ENCODE measurements at regions not wholly inside any gene's neighbourhood (a gene's known extent, or its start where the extent isn't known, plus 50 kb on each side); places are given as distances from the start of the nearest gene placed in this dataset.

- H3K36me3 ChIP-seq (ENCODE audit: control insufficient read depth in 4 of 4, insufficient read depth in 4 of 4, low read length in 4 of 4) = no peaks in the 10 kb centered on the region
- ATAC-seq (ENCODE audit: insufficient read depth, low FRiP score) (no peak), DNase-seq (no peak)
- no peak overlapping the region for H3K4me3 ChIP-seq
- peaks cover 0 to 4% (median 0%) of the 10 kb centered on the region in 3 donors for H3K27me3 ChIP-seq (ENCODE audit: control insufficient read depth in 3 of 3, insufficient read depth in 3 of 3, low read length in 2 of 3)
- no peaks in the 10 kb centered on the region for H3K4me1 ChIP-seq (ENCODE audit: control insufficient read depth in 5 of 5, insufficient read depth in 5 of 5, low read length in 5 of 5)
- no peak overlapping the region for H3K27ac ChIP-seq (ENCODE audit: low read depth in 1 of 2, low read length in 1 of 2)
- TF ChIP-seq, protein P1, sequence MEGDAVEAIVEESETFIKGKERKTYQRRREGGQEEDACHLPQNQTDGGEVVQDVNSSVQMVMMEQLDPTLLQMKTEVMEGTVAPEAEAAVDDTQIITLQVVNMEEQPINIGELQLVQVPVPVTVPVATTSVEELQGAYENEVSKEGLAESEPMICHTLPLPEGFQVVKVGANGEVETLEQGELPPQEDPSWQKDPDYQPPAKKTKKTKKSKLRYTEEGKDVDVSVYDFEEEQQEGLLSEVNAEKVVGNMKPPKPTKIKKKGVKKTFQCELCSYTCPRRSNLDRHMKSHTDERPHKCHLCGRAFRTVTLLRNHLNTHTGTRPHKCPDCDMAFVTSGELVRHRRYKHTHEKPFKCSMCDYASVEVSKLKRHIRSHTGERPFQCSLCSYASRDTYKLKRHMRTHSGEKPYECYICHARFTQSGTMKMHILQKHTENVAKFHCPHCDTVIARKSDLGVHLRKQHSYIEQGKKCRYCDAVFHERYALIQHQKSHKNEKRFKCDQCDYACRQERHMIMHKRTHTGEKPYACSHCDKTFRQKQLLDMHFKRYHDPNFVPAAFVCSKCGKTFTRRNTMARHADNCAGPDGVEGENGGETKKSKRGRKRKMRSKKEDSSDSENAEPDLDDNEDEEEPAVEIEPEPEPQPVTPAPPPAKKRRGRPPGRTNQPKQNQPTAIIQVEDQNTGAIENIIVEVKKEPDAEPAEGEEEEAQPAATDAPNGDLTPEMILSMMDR (IDR thresholded peaks at IDR 0.05; ENCODE audit: control extremely low read depth, extremely low read depth) = no peak
- no peak overlapping the region for H3K9ac ChIP-seq (ENCODE audit: insufficient read depth in 1 of 2, low read length in 2 of 2)
- H3K9me3 ChIP-seq (ENCODE audit: control insufficient read depth in 4 of 4, insufficient read depth in 3 of 4, low read length in 3 of 4) = no peaks in the 10 kb centered on the region
- 67 to 78% methylated on average over 3 of the region's 3 CpGs for WGBS, 2 donors
Observed at GRCh38 chr6:40331545-40331944, 255.6 kb downstream of the LRFN2 start.

DNA sequence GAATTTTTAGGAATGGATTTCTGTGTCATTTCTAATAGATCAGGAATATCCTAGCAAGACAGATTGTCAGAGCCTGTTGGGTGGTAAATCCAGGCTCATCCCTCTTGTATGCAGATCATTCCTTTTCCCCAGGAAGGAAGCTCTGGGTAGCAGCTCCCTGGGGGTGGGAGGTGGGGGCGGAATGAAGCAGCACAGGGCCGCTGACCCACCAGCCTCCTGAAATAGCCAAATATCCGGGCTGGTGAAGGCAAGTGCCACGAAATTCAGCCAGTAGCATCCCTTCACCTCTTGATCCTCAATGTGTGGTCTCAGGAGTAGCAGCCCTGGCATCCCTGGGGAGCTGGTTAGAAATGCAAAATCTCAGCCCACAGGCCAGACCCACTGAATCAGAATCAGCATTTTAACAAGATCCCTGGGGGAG is 256.9 kb downstream of the LRFN2 start:
- TF ChIP-seq, protein P1 (IDR thresholded peaks at IDR 0.05; ENCODE audit: control extremely low read depth, extremely low read depth) = no peak
- Histone ChIP-seq H3K27me3 (ENCODE audit: control insufficient read depth in 3 of 3, insufficient read depth in 3 of 3, low read length in 2 of 3) (peaks cover 0 to 4% (median 0%) of the 10 kb centered on the region in 3 donors), H3K27ac (ENCODE audit: low read depth in 1 of 2, low read length in 1 of 2) (no peak overlapping the region), H3K9me3 (ENCODE audit: control insufficient read depth in 4 of 4, insufficient read depth in 3 of 4, low read length in 3 of 4) (no peaks in the 10 kb centered on the region), H3K9ac (ENCODE audit: insufficient read depth in 1 of 2, low read length in 2 of 2) (no peak overlapping the region), H3K4me1 (ENCODE audit: control insufficient read depth in 5 of 5, insufficient read depth in 5 of 5, low read length in 5 of 5) (no peaks in the 10 kb centered on the region), H3K36me3 (ENCODE audit: control insufficient read depth in 4 of 4, insufficient read depth in 4 of 4, low read length in 4 of 4) (no peaks in the 10 kb centered on the region), H3K4me3 (no peak overlapping the region)
- DNase-seq (no peak), ATAC-seq (ENCODE audit: insufficient read depth, low FRiP score) (no peak)
- WGBS, 2 donors = 35 to 39% methylated on average over 4 of the region's 4 CpGs

- Histone ChIP-seq H3K36me3 (ENCODE audit: control insufficient read depth in 4 of 4, insufficient read depth in 4 of 4, low read length in 4 of 4) (no peaks in the 10 kb centered on the region), H3K9ac (ENCODE audit: insufficient read depth in 1 of 2, low read length in 2 of 2) (no peak overlapping the region), H3K9me3 (ENCODE audit: control insufficient read depth in 4 of 4, insufficient read depth in 3 of 4, low read length in 3 of 4) (no peaks in the 10 kb centered on the region), H3K4me3 (no peak overlapping the region), H3K27me3 (ENCODE audit: control insufficient read depth in 3 of 3, insufficient read depth in 3 of 3, low read length in 2 of 3) (peaks cover 0 to 4% (median 0%) of the 10 kb centered on the region in 3 donors), H3K27ac (ENCODE audit: low read depth in 1 of 2, low read length in 1 of 2) (no peak overlapping the region), H3K4me1 (ENCODE audit: control insufficient read depth in 5 of 5, insufficient read depth in 5 of 5, low read length in 5 of 5) (no peaks in the 10 kb centered on the region)
- DNase-seq = no peak
- ATAC-seq (ENCODE audit: insufficient read depth, low FRiP score) = no peak
- TF ChIP-seq, protein P1 (IDR thresholded peaks at IDR 0.05; ENCODE audit: control extremely low read depth, extremely low read depth) = no peak
- 68 to 71% methylated on average over 4 of the region's 4 CpGs for WGBS, 2 donors
Observed at GRCh38 chr6:40328986-40329545, 258.1 kb downstream of the LRFN2 start.
